ENCODE measurements at regions not wholly inside any gene's neighbourhood (a gene's known extent, or its start where the extent isn't known, plus 50 kb on each side); places are given as distances from the start of the nearest gene placed in this dataset.

DNA sequence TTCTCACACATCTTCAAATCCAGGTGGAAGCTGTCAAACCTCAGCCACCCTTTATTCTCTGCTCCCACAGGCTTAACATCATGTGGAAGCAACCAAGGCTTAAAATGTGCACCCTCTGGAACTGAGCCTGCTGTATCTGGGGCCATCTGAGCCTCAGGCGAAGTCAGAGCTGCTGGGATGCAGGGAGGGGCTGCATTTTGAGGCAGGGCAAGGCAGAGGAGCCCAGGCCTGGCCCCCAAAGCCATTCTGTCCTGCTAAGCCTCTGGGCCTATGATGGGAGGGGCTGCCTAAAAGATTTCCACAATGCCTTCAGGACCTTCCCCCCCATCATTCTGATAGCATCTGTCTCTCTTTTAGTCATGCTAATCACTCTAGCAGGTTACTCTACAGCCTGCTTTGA is 51.7 kb upstream of the COBL start:
- H3K36me3 ChIP-seq: no peaks in the 10 kb centered on the region
- no peak overlapping the region for H3K27ac ChIP-seq
- no peaks in the 10 kb centered on the region for H3K9me3 ChIP-seq
- DNase-seq: no peak
- no peaks in the 10 kb centered on the region for H3K27me3 ChIP-seq
- intact Hi-C loops (cut with DNase I; ENCODE audit: low total_unique reads): loop anchor here (5.0 kb wide), 1 partner anchor 206 kb away; no protein-coding TSS in a partner anchor
- H3K4me3 ChIP-seq: no peak overlapping the region
- WGBS, 2 donors (ENCODE audit: low coverage in 1 of 2): 75% methylated on average over 1 of the region's 1 CpG; no CpG with 5 or more reads in 1 of the 2 donors
- no peaks in the 10 kb centered on the region for H3K4me1 ChIP-seq
- TF ChIP-seq EP300 (IDR thresholded peaks at IDR 0.05; ENCODE audit: low read depth) (no peak), POLR2AphosphoS5 (IDR thresholded peaks at IDR 0.05) (no peak), POLR2A (IDR thresholded peaks at IDR 0.05) (no peak)
- TF ChIP-seq, protein P1, sequence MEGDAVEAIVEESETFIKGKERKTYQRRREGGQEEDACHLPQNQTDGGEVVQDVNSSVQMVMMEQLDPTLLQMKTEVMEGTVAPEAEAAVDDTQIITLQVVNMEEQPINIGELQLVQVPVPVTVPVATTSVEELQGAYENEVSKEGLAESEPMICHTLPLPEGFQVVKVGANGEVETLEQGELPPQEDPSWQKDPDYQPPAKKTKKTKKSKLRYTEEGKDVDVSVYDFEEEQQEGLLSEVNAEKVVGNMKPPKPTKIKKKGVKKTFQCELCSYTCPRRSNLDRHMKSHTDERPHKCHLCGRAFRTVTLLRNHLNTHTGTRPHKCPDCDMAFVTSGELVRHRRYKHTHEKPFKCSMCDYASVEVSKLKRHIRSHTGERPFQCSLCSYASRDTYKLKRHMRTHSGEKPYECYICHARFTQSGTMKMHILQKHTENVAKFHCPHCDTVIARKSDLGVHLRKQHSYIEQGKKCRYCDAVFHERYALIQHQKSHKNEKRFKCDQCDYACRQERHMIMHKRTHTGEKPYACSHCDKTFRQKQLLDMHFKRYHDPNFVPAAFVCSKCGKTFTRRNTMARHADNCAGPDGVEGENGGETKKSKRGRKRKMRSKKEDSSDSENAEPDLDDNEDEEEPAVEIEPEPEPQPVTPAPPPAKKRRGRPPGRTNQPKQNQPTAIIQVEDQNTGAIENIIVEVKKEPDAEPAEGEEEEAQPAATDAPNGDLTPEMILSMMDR (IDR thresholded peaks at IDR 0.05): no peak
- in situ Hi-C loops (cut with MboI; ENCODE audit: low pct_ligation_motif_present in 1 of 4, low pct_unique_long_range_greater_than_20kb in 1 of 4, low sequenced_read_pairs in 3 of 4): loop anchor here in 2 of 4 donors (10.0 to 25.0 kb wide), 3 partner anchors 131 to 204 kb away; no protein-coding TSS in a partner anchor

DNA sequence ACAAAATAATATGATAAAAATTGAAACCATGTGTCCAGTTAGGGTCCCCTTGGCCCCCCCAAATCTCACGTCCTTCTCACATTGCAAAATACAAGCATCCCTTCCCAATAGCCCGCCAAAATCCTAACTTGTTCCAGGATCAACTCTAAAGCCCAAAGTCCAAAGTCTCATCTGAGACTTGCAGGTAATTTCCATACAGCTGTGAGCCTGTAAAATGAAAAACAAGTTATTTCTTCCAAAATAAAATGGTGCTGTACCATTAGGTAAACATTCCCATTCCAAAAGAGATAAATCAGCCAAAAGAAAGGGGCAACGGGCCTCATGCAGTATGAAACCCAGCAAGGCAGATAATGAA is 51.0 kb upstream of the COBL start:
- H3K4me1 ChIP-seq: no peaks in the 10 kb centered on the region
- in situ Hi-C loops (cut with MboI; ENCODE audit: low pct_ligation_motif_present in 1 of 4, low pct_unique_long_range_greater_than_20kb in 1 of 4, low sequenced_read_pairs in 3 of 4): loop anchor here in 2 of 4 donors (10.0 to 25.0 kb wide), 3 partner anchors 130 to 203 kb away; no protein-coding TSS in a partner anchor
- WGBS, 2 donors (ENCODE audit: low coverage in 1 of 2): 10 to 40% methylated on average over 3 of the region's 3 CpGs
- no peak overlapping the region for H3K4me3 ChIP-seq
- H3K27ac ChIP-seq: no peak overlapping the region
- TF ChIP-seq POLR2AphosphoS5 (IDR thresholded peaks at IDR 0.05): no peak
- TF ChIP-seq POLR2A (IDR thresholded peaks at IDR 0.05): no peak
- TF ChIP-seq, protein P1 (IDR thresholded peaks at IDR 0.05): no peak
- H3K9me3 ChIP-seq: no peaks in the 10 kb centered on the region
- no peaks in the 10 kb centered on the region for H3K27me3 ChIP-seq
- DNase-seq: no peak
- intact Hi-C loops (cut with DNase I; ENCODE audit: low total_unique reads): loop anchor here (5.0 kb wide), 1 partner anchor 205 kb away; no protein-coding TSS in a partner anchor
- no peaks in the 10 kb centered on the region for H3K36me3 ChIP-seq

DNA sequence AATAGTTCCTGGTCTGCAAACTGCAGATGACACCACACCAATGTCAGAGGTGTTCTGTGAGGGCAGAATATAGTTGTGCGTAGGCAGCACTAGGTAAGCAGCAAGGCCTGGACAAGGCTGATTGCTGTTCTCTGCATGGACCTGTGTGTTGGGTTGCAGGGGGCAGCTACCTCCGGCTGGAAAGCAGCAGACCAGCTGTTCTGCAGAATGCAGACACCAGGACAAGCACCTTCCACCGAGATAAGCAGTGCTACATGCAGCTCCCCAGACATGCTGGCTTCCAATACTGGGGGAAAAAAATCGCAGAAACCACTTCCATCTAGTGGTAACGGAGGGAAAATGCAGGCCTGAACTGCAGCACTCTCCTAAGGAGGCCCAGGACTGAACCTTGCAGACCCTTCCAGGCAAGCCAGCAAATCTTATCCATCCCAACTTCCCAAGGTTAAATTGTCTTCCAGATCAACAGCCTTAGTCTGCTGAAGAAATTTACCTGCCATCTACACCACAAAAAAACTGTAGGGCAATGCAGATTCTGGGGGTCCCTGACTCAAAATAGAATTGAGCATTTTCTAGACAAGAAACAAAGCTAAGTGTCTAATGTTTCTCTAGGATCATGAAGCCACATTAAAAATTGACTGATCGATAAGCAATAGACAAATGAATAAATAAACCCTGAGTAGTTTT is 50.5 kb upstream of the COBL start:
- H3K4me1 ChIP-seq: no peaks in the 10 kb centered on the region
- no peaks in the 10 kb centered on the region for H3K9me3 ChIP-seq
- H3K27ac ChIP-seq: no peak overlapping the region
- in situ Hi-C loops (cut with MboI; ENCODE audit: low pct_ligation_motif_present in 1 of 4, low pct_unique_long_range_greater_than_20kb in 1 of 4, low sequenced_read_pairs in 3 of 4): loop anchor here in 2 of 4 donors (10.0 to 25.0 kb wide), 3 partner anchors 130 to 202 kb away; no protein-coding TSS in a partner anchor
- peak; percentile 34 for DNase-seq
- TF ChIP-seq, protein P1 (IDR thresholded peaks at IDR 0.05): peak; percentile 62 to 87 (median 74)
- TF ChIP-seq POLR2AphosphoS5 (IDR thresholded peaks at IDR 0.05) (no peak), POLR2A (IDR thresholded peaks at IDR 0.05) (no peak), EP300 (IDR thresholded peaks at IDR 0.05; ENCODE audit: low read depth) (no peak)
- H3K27me3 ChIP-seq: no peaks in the 10 kb centered on the region
- 25 to 50% methylated on average over 1 to 6 of the region's 6 CpGs for WGBS, 2 donors (ENCODE audit: low coverage in 1 of 2)
- no peaks in the 10 kb centered on the region for H3K36me3 ChIP-seq
- H3K4me3 ChIP-seq: no peak overlapping the region
- intact Hi-C loops (cut with DNase I; ENCODE audit: low total_unique reads): loop anchor here (5.0 kb wide), 1 partner anchor 205 kb away; no protein-coding TSS in a partner anchor

Small RNAs in the stretch of these regions (small RNA-seq; reads per million reads assigned to genes)
- 0 reads per million in 4 donors for gene RF00322
- 0 reads per million in 4 donors for gene RN7SL292P
- 0 to 0.55 (median 0) reads per million in 4 donors for gene ROBO2P1
